ENCODE measurements at regions not wholly inside any gene's neighbourhood (a gene's known extent, or its start where the extent isn't known, plus 50 kb on each side); places are given as distances from the start of the nearest gene placed in this dataset.

DNA sequence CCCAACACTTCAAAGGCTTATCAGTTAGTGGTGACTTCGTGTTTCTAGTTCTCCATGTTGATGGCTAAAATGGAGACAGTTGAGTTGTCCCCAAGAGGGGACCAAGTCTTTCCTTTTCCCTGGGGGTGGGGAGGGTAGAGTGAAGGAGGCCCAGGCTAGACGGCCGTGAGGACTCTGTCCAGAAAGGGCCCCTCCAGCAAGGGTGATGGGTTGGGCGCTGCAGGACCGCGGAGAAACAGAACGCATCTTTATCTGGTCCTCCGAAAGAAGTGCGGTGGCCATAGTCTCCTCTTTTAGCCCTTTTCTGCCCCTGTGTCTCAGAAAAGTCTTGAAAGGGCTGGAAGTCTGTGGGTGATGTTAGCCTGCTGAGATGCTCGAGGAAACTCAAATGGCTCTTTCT, 153.2 kb downstream of the GLI2 start:
- DNase-seq (no peak), ATAC-seq (no peak)
- no TSS peak for BruUV-seq (replicated peaks)
- no peaks in the 10 kb centered on the region for H3F3A ChIP-seq (ENCODE audit: low read length, unreplicated experiment)
- no peaks in the 10 kb centered on the region for H3K4me1 ChIP-seq (ENCODE audit: insufficient read depth, low read length)
- ChIA-PET POLR2A (ENCODE audit: unreplicated experiment) (no interaction called here), CTCF (no interaction called here)
- intact Hi-C loops (cut with micrococcal nuclease): no loop called here
- H3K9me2 ChIP-seq (replicated peaks; ENCODE audit: low read length): no peaks in the 10 kb centered on the region
- TF ChIP-seq EZH2phosphoT487 (IDR thresholded peaks at IDR 0.05; ENCODE audit: borderline replicate concordance, low read length) (no peak), EZH2 (IDR thresholded peaks at IDR 0.05; ENCODE audit: low read length, unreplicated experiment) (no peak)
- TF ChIP-seq, protein P1, sequence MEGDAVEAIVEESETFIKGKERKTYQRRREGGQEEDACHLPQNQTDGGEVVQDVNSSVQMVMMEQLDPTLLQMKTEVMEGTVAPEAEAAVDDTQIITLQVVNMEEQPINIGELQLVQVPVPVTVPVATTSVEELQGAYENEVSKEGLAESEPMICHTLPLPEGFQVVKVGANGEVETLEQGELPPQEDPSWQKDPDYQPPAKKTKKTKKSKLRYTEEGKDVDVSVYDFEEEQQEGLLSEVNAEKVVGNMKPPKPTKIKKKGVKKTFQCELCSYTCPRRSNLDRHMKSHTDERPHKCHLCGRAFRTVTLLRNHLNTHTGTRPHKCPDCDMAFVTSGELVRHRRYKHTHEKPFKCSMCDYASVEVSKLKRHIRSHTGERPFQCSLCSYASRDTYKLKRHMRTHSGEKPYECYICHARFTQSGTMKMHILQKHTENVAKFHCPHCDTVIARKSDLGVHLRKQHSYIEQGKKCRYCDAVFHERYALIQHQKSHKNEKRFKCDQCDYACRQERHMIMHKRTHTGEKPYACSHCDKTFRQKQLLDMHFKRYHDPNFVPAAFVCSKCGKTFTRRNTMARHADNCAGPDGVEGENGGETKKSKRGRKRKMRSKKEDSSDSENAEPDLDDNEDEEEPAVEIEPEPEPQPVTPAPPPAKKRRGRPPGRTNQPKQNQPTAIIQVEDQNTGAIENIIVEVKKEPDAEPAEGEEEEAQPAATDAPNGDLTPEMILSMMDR (conservative IDR thresholded peaks at IDR 0.05; ENCODE audit: low read depth, low read length): no peak
- H3K36me3 ChIP-seq (ENCODE audit: low read depth, low read length): no peaks in the 10 kb centered on the region
- no peaks in the 10 kb centered on the region for H3K9me3 ChIP-seq (ENCODE audit: low read length)
- H3K4me2 ChIP-seq (ENCODE audit: low read length): no peak overlapping the region
- no peak overlapping the region for H2AFZ ChIP-seq (ENCODE audit: low read length)
- no peak overlapping the region for H3K27ac ChIP-seq (ENCODE audit: low read length)
- no peaks in the 10 kb centered on the region for H3K79me2 ChIP-seq (ENCODE audit: low read length)
- H4K20me1 ChIP-seq (ENCODE audit: low read length): no peaks in the 10 kb centered on the region
- no peaks in the 10 kb centered on the region for H3K27me3 ChIP-seq (ENCODE audit: low read length)
- no peak overlapping the region for H3K4me3 ChIP-seq (ENCODE audit: low read length)
- H3K9ac ChIP-seq (ENCODE audit: low read length): no peak overlapping the region

DNA sequence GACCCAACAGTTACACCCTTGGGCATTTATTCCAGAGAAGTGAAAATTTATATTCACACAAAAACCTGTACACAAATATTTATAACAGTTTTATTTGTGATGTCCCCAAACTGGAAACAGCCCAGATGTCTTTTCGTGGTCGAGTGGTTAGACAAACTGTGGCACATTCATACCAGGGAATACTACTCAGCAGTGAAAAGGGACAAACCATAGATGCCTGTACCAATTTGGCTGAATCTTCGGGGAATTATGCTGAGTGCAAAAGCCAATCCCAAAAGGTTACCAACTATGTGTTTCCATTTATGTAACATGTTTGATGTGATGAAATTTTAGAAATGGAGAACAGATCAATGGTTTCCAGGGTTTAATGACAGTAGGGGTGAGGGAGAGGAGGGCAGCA, 154.3 kb downstream of the GLI2 start:
- Histone ChIP-seq H3K79me2 (ENCODE audit: low read length) (no peaks in the 10 kb centered on the region), H3F3A (ENCODE audit: low read length, unreplicated experiment) (no peaks in the 10 kb centered on the region), H3K27ac (ENCODE audit: low read length) (no peak overlapping the region), H3K9me2 (replicated peaks; ENCODE audit: low read length) (no peaks in the 10 kb centered on the region), H3K4me1 (ENCODE audit: insufficient read depth, low read length) (no peaks in the 10 kb centered on the region), H3K4me3 (ENCODE audit: low read length) (no peak overlapping the region), H2AFZ (ENCODE audit: low read length) (no peak overlapping the region), H3K9me3 (ENCODE audit: low read length) (no peaks in the 10 kb centered on the region), H3K27me3 (ENCODE audit: low read length) (no peaks in the 10 kb centered on the region), H3K9ac (ENCODE audit: low read length) (no peak overlapping the region), H3K36me3 (ENCODE audit: low read depth, low read length) (no peaks in the 10 kb centered on the region), H4K20me1 (ENCODE audit: low read length) (no peaks in the 10 kb centered on the region), H3K4me2 (ENCODE audit: low read length) (no peak overlapping the region)
- ChIA-PET CTCF (no interaction called here), POLR2A (ENCODE audit: unreplicated experiment) (no interaction called here)
- intact Hi-C loops (cut with micrococcal nuclease): no loop called here
- TF ChIP-seq, protein P1 (conservative IDR thresholded peaks at IDR 0.05; ENCODE audit: low read depth, low read length): no peak
- TF ChIP-seq EZH2phosphoT487 (IDR thresholded peaks at IDR 0.05; ENCODE audit: borderline replicate concordance, low read length) (no peak), EZH2 (IDR thresholded peaks at IDR 0.05; ENCODE audit: low read length, unreplicated experiment) (no peak)
- no peak for ATAC-seq
- BruUV-seq (replicated peaks): no TSS peak
- no peak for DNase-seq

GRCh38 chr2:120890566-120891360, 155.1 kb downstream of the GLI2 start:
- TF ChIP-seq EZH2 (IDR thresholded peaks at IDR 0.05; ENCODE audit: low read length, unreplicated experiment): no peak
- no peak for TF ChIP-seq EZH2phosphoT487 (IDR thresholded peaks at IDR 0.05; ENCODE audit: borderline replicate concordance, low read length)
- TF ChIP-seq, protein P1 (conservative IDR thresholded peaks at IDR 0.05; ENCODE audit: low read depth, low read length): no peak
- Histone ChIP-seq H3K36me3 (ENCODE audit: low read depth, low read length) (no peaks in the 10 kb centered on the region), H4K20me1 (ENCODE audit: low read length) (no peaks in the 10 kb centered on the region), H3K4me1 (ENCODE audit: insufficient read depth, low read length) (no peaks in the 10 kb centered on the region), H3K9me3 (ENCODE audit: low read length) (no peaks in the 10 kb centered on the region), H3K9me2 (replicated peaks; ENCODE audit: low read length) (no peaks in the 10 kb centered on the region), H3K4me3 (ENCODE audit: low read length) (no peak overlapping the region), H3F3A (ENCODE audit: low read length, unreplicated experiment) (no peaks in the 10 kb centered on the region), H3K4me2 (ENCODE audit: low read length) (no peak overlapping the region), H3K9ac (ENCODE audit: low read length) (no peak overlapping the region), H3K27me3 (ENCODE audit: low read length) (no peaks in the 10 kb centered on the region), H3K79me2 (ENCODE audit: low read length) (no peaks in the 10 kb centered on the region), H3K27ac (ENCODE audit: low read length) (no peak overlapping the region), H2AFZ (ENCODE audit: low read length) (no peak overlapping the region)
- no TSS peak for BruUV-seq (replicated peaks)
- ATAC-seq: no peak
- no peak for DNase-seq
- intact Hi-C loops (cut with micrococcal nuclease): no loop called here
- ChIA-PET CTCF (no interaction called here), POLR2A (ENCODE audit: unreplicated experiment) (no interaction called here)

All from PC-3 (cell line).